Epidermal melanocyte (primary cell): ENCODE measurements at regions not wholly inside any gene's neighbourhood (a gene's known extent, or its start where the extent isn't known, plus 50 kb on each side); places are given as distances from the start of the nearest gene placed in this dataset.

ENCODE experiments used
- DNase-seq: peaks from one replicate; pipeline ENCODE4 v3.0.0; 2011; ENCODE audit warnings: low spot score; ENCODE audit not compliant: insufficient read length

- DNase-seq = no peak
These were observed 1069.1 kb downstream of the SLC6A15 start for GRCh38 chr12:83843541-83843940.

GRCh38 chr12:83841620-83842019 is 1071.0 kb downstream of the SLC6A15 start:
- no peak for DNase-seq

GRCh38 chr12:83827860-83828259 is 1084.7 kb downstream of the SLC6A15 start:
- no peak for DNase-seq

- DNase-seq = no peak
These were observed 1085.4 kb downstream of the SLC6A15 start for GRCh38 chr12:83827193-83827592.

- DNase-seq = no peak
These were observed 1086.5 kb downstream of the SLC6A15 start for GRCh38 chr12:83826112-83826511.

- no peak for DNase-seq
These were observed 1089.1 kb downstream of the SLC6A15 start for GRCh38 chr12:83823386-83824045.

- no peak for DNase-seq
These were observed 1090.6 kb downstream of the SLC6A15 start for GRCh38 chr12:83821967-83822366.

GRCh38 chr12:83818881-83819280 is 1093.7 kb downstream of the SLC6A15 start:
- DNase-seq = no peak

GRCh38 chr12:83817730-83818129 is 1094.9 kb downstream of the SLC6A15 start:
- DNase-seq = no peak

- no peak for DNase-seq
These were observed 1104.0 kb downstream of the SLC6A15 start for GRCh38 chr12:83808591-83808990.

GRCh38 chr12:83807871-83808270 is 1104.7 kb downstream of the SLC6A15 start:
- DNase-seq = no peak

GRCh38 chr12:83805873-83806272 is 1106.7 kb downstream of the SLC6A15 start:
- no peak for DNase-seq

GRCh38 chr12:83805156-83805772 is 1107.3 kb downstream of the SLC6A15 start:
- no peak for DNase-seq

- no peak for DNase-seq
These were observed 1110.6 kb downstream of the SLC6A15 start for GRCh38 chr12:83801972-83802371.

- no peak for DNase-seq
These were observed 1112.6 kb downstream of the SLC6A15 start for GRCh38 chr12:83800022-83800421.

- no peak for DNase-seq
These were observed 1109.8 kb downstream of the TMTC2 start for GRCh38 chr12:83796531-83796930.

- no peak for DNase-seq
These were observed 1106.9 kb downstream of the TMTC2 start for GRCh38 chr12:83793616-83794015.

GRCh38 chr12:83784298-83784890 is 1097.7 kb downstream of the TMTC2 start:
- no peak for DNase-seq

- DNase-seq = no peak
These were observed 1092.8 kb downstream of the TMTC2 start for GRCh38 chr12:83779526-83779925.

GRCh38 chr12:83769151-83769550 is 1082.4 kb downstream of the TMTC2 start:
- no peak for DNase-seq

GRCh38 chr12:83767723-83768122 is 1081.0 kb downstream of the TMTC2 start:
- no peak for DNase-seq

GRCh38 chr12:83763425-83763824 is 1076.7 kb downstream of the TMTC2 start:
- DNase-seq = no peak

- no peak for DNase-seq
These were observed 1073.2 kb downstream of the TMTC2 start for GRCh38 chr12:83759906-83760305.
